K562 (cell line): ENCODE measurements at regions not wholly inside any gene's neighbourhood (a gene's known extent, or its start where the extent isn't known, plus 50 kb on each side); places are given as distances from the start of the nearest gene placed in this dataset.

Experiments used
- ATAC-seq: fragments of 200-7000 bp; cut with Tn5 transposase; 3 replicates; pipeline ENCODE4 v1.9.1; 2020; ENCODE audit warnings: moderate library complexity
- BruUV-seq: library from RNA; stranded (reverse); fragments of 400-500 nt; replicated peaks from 2 replicates; lab custom pipeline; 2021; lab: Mats Ljungman, UMichigan
- CTCF ChIA-PET: fragments of 300-600 bp; formaldehyde crosslinking; extraction: SDS; loops from one replicate; lab custom pipeline; 2021; ENCODE audit warnings: low intra/inter-chr PET ratio; lab: Yijun Ruan, JAX
- POLR2A ChIA-PET: fragments of 300-600, 350-650 bp; sonication (Branson Sonifier 250); formaldehyde crosslinking; extraction: SDS; loops from one replicate; lab custom pipeline; 2021; ENCODE audit warnings: antibody characterized with exemption, inconsistent platforms; lab: Yijun Ruan, JAX
- DNase-seq, 4 experiments: peaks; one replicate each; pipeline versions ENCODE4 v3.0.0 to v3.0.0-alpha.2; 2011 to 2018; ENCODE audit warnings: low spot score in 3 of 4, mixed read lengths in 3 of 4; ENCODE audit errors: extremely low read depth in 1 of 4
- FAIRE-seq: peaks from 2 replicates; lab custom pipeline; 2011; peaks lifted over from hg19 to GRCh38; lab: Jason Lieb, UNC
- H2AFZ ChIP-seq: 2 replicates; pipeline ENCODE4 v1.6.0; 2011; ENCODE audit warnings: low read depth, low read length, control low read depth, inconsistent platforms
- H3K27ac ChIP-seq: fragments of 200-600 bp; 3 replicates; pipeline ENCODE4 v1.8.0; 2011; ENCODE audit warnings: low read depth, mild to moderate bottlenecking, control low read depth, inconsistent platforms, low read length, moderate library complexity, mixed read lengths; ENCODE audit errors: extremely low read depth
- H3K27me3 ChIP-seq, 2 experiments: fragments of 300-600 bp in 1 of 2; 2 replicates in 1 of 2; 3 replicates in 1 of 2; pipeline versions ENCODE4 v1.6.0 to v1.8.0; 2011; ENCODE audit warnings: inconsistent platforms in 2 of 2, low read length in 2 of 2, mild to moderate bottlenecking in 1 of 2, mixed read lengths in 1 of 2, moderate library complexity in 1 of 2; ENCODE audit not compliant: control insufficient read depth in 2 of 2, insufficient read depth in 2 of 2
- H3K36me3 ChIP-seq: fragments of 300-600 bp; 3 replicates; pipeline ENCODE4 v1.8.0; 2011; ENCODE audit warnings: mild to moderate bottlenecking, low read length, inconsistent platforms; ENCODE audit not compliant: control insufficient read depth, insufficient read depth
- H3K4me1 ChIP-seq, 2 experiments: fragments of 200-600 bp in 1 of 2; replicated peaks in 1 of 2; 2 replicates in 1 of 2; 3 replicates in 1 of 2; pipeline versions ENCODE4 v1.5.1 to v1.8.0; 2011; ENCODE audit warnings: inconsistent platforms in 2 of 2, low read length in 2 of 2, mild to moderate bottlenecking in 1 of 2, mixed read lengths in 1 of 2, moderate library complexity in 1 of 2; ENCODE audit not compliant: control insufficient read depth in 2 of 2, insufficient read depth in 2 of 2
- H3K4me2 ChIP-seq: 2 replicates; pipeline ENCODE4 v1.6.1; 2011; ENCODE audit warnings: low read length, control low read depth, inconsistent platforms, mixed read lengths; ENCODE audit not compliant: insufficient read depth
- H3K4me3 ChIP-seq: fragments of 200-600 bp; sonication (generic), shearing (Covaris generic); 2 replicates; pipeline ENCODE4 v1.5.1; 2016; ENCODE audit warnings: control low read depth, inconsistent platforms
- H3K79me2 ChIP-seq: fragments of 200-600 bp; 3 replicates; pipeline ENCODE4 v1.8.0; 2011; ENCODE audit warnings: low read length, inconsistent platforms; ENCODE audit not compliant: control insufficient read depth, insufficient read depth
- H3K9ac ChIP-seq, 2 experiments: 2 replicates each; pipeline versions ENCODE4 v1.6.0 to v1.6.1; 2011; ENCODE audit warnings: low read depth in 2 of 2, low read length in 2 of 2, control low read depth in 1 of 2, inconsistent platforms in 1 of 2, mild to moderate bottlenecking in 1 of 2, mixed read lengths in 1 of 2; ENCODE audit not compliant: insufficient read depth in 1 of 2
- H3K9me1 ChIP-seq: one replicate; pipeline ENCODE4 v1.6.0; 2011; ENCODE audit warnings: inconsistent platforms, mild to moderate bottlenecking, low read length, moderate library complexity; ENCODE audit not compliant: control insufficient read depth, insufficient read depth
- H3K9me3 ChIP-seq: replicated peaks from 2 replicates; pipeline ENCODE4 v1.5.1; 2011; ENCODE audit warnings: low read depth, low read length, inconsistent platforms; ENCODE audit not compliant: control insufficient read depth, insufficient read depth
- H4K20me1 ChIP-seq: replicated peaks from 2 replicates; pipeline ENCODE4 v1.6.1; 2011; ENCODE audit warnings: low read length, inconsistent platforms, mixed read lengths; ENCODE audit not compliant: control insufficient read depth, insufficient read depth
- BCLAF1 ChIP-seq, 2 experiments: fragments of 450-650 bp in 1 of 2; IDR thresholded peaks; 2 replicates each; pipeline ENCODE4 v1.6.1; 2011 to 2017; ENCODE audit warnings: low read depth in 2 of 2, antibody characterized with exemption in 1 of 2, borderline replicate concordance in 1 of 2, low read length in 1 of 2, mild to moderate bottlenecking in 1 of 2, mixed read lengths in 1 of 2; ENCODE audit not compliant: control insufficient read depth in 1 of 2
- EP400 ChIP-seq: fragments of 450-650 bp; IDR thresholded peaks from 2 replicates; pipeline ENCODE4 v1.6.1; 2017; ENCODE audit warnings: antibody characterized with exemption, mild to moderate bottlenecking, moderate library complexity
- ETS2 ChIP-seq: IDR thresholded peaks from 2 replicates; pipeline ENCODE4 v1.6.1; 2016; ENCODE audit warnings: borderline replicate concordance, missing genetic modification characterization, mild to moderate bottlenecking, moderate library complexity, missing compliant biosample characterization; ENCODE audit not compliant: poor library complexity, severe bottlenecking
- ETV6 ChIP-seq, 3 experiments: fragments of 150-350 bp in 1 of 3; sonication (generic) in 1 of 3; formaldehyde crosslinking in 1 of 3; IDR thresholded peaks; 2 replicates each; pipeline versions ENCODE4 v1.6.1 to v1.8.0; 2014 to 2022; ENCODE audit warnings: borderline replicate concordance in 2 of 3, low read depth in 2 of 3, antibody characterized with exemption in 1 of 3, low read length in 1 of 3, mild to moderate bottlenecking in 1 of 3, missing genetic modification reagents in 1 of 3
- EWSR1 ChIP-seq: fragments of 450-650 bp; IDR thresholded peaks from 2 replicates; pipeline ENCODE4 v1.6.1; 2018; ENCODE audit warnings: borderline replicate concordance, mild to moderate bottlenecking, low read depth, moderate library complexity; ENCODE audit not compliant: partially characterized antibody
- GTF2E2 ChIP-seq: fragments of 200-800 bp; sonication (Bioruptor generic); IDR thresholded peaks from 2 replicates; pipeline ENCODE4 v1.6.1; 2016; ENCODE audit warnings: missing genetic modification characterization, missing compliant biosample characterization
- KLF13 ChIP-seq: fragments of 450-650 bp; IDR thresholded peaks from 2 replicates; pipeline ENCODE4 v1.6.1; 2016; ENCODE audit warnings: missing genetic modification characterization, low read depth, mild to moderate bottlenecking, missing compliant biosample characterization, moderate library complexity, borderline replicate concordance
- MIER1 ChIP-seq: fragments of 450-650 bp; IDR thresholded peaks from 2 replicates; pipeline ENCODE4 v1.6.1; 2016; ENCODE audit warnings: antibody characterized with exemption, mild to moderate bottlenecking, low read depth
- NEUROD1 ChIP-seq: fragments of 150-350 bp; IDR thresholded peaks from 2 replicates; pipeline ENCODE4 v1.6.1; 2014; ENCODE audit warnings: borderline replicate concordance, low read length, low read depth; ENCODE audit not compliant: partially characterized antibody
- ZFX ChIP-seq: sonication (generic); formaldehyde crosslinking; IDR thresholded peaks from 2 replicates; pipeline ENCODE4 v1.8.0; 2022; ENCODE audit warnings: mild to moderate bottlenecking, missing genetic modification reagents, moderate library complexity
- ZNF253 ChIP-seq: fragments of 250-450 bp; sonication (Bioruptor Pico); conservative IDR thresholded peaks from 2 replicates; pipeline ENCODE4 v1.6.1; 2021; ENCODE audit warnings: mild to moderate bottlenecking
- WGBS: fragments of 100-300 bp; shearing (Covaris generic); methylation state at CpG from one replicate; pipeline ENCODE4 v1.1.6; 2016; ENCODE audit warnings: low coverage, mixed read lengths; ENCODE audit not compliant: insufficient coverage; ENCODE audit errors: missing lambda C conversion rate; 5-methylcytosine and 5-hydroxymethylcytosine counted together
- in situ Hi-C: fragments of 300-500 bp; cut with MboI; formaldehyde crosslinking; loops from 4 replicates; pipeline ENCODE4 v1.15.0; 2018; ENCODE audit warnings: inconsistent platforms, mixed read lengths
- intact Hi-C: fragments of 100-400 bp; cut with micrococcal nuclease; formaldehyde crosslinking; loops from 2 replicates; pipeline ENCODE4 v1.14.2; 2022
- TF ChIP-seq, protein P1 (sequence below), 2 experiments: fragments of 450-650 bp; IDR thresholded peaks; 2 replicates each; pipeline ENCODE4 v1.6.1; 2016

DNA sequence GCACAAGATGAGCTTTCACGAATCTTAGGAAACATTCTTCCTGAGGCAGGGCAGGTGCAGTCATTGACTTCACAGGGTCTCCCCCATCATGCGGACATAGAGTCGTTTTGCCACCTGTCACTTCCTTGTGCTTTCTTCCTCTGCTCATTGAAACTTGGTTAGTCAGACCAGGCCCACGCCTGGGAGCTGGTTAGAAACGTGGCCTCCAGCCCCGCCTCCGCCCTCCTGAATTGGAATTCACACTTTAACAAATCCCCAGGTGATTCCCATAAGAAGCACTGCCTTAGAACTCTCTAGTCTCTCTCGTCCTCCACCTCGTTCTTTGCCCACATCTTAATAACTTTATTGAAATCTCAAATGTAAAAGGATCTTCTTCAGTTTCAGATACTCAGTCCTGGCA is 265.5 kb upstream of the FZD8 start:
- in situ Hi-C loops = no loop called here
- BruUV-seq = no TSS peak
- H4K20me1 ChIP-seq = no peaks in the 10 kb centered on the region
- no peak for ATAC-seq
- H3K27ac ChIP-seq = no peak overlapping the region
- H3K4me1 ChIP-seq = no peaks in the 10 kb centered on the region
- no peaks in the 10 kb centered on the region for H3K79me2 ChIP-seq
- H3K36me3 ChIP-seq = no peaks in the 10 kb centered on the region
- no peaks in the 10 kb centered on the region for H3K9me1 ChIP-seq
- H3K9ac ChIP-seq = no peak overlapping the region
- no peak for FAIRE-seq
- no peak overlapping the region for H2AFZ ChIP-seq
- no peak overlapping the region for H3K4me2 ChIP-seq
- no peaks in the 10 kb centered on the region for H3K27me3 ChIP-seq
- H3K9me3 ChIP-seq = no peaks in the 10 kb centered on the region
- intact Hi-C loops = no loop called here
- ChIA-PET POLR2A (interaction anchor here (0.9 kb wide), 1 partner anchor 9 kb away, joined by 3 read pairs; no protein-coding TSS in a partner anchor), CTCF (no interaction called here)
- WGBS = 1% methylated on average over 9 of the region's 9 CpGs
- no peak for DNase-seq
- H3K4me3 ChIP-seq = no peak overlapping the region
- TF ChIP-seq, protein P1, sequence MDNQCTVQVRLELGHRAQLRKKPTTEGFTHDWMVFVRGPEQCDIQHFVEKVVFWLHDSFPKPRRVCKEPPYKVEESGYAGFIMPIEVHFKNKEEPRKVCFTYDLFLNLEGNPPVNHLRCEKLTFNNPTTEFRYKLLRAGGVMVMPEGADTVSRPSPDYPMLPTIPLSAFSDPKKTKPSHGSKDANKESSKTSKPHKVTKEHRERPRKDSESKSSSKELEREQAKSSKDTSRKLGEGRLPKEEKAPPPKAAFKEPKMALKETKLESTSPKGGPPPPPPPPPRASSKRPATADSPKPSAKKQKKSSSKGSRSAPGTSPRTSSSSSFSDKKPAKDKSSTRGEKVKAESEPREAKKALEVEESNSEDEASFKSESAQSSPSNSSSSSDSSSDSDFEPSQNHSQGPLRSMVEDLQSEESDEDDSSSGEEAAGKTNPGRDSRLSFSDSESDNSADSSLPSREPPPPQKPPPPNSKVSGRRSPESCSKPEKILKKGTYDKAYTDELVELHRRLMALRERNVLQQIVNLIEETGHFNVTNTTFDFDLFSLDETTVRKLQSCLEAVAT (IDR thresholded peaks at IDR 0.05) = no peak
- TF ChIP-seq EWSR1 (no peak), KLF13 (tag) (no peak), GTF2E2 (tag) (no peak), ZNF253 (no peak), EP400 (no peak), NEUROD1 (no peak), MIER1 (no peak), ETS2 (no peak), ETV6 (IDR thresholded peaks at IDR 0.05; ENCODE audit: borderline replicate concordance in 1 of 2, low read depth in 2 of 2, low read length in 1 of 2) (no peak), ETV6 (CRISPR knock-in tag; IDR thresholded peaks at IDR 0.05; ENCODE audit: borderline replicate concordance) (no peak), BCLAF1 (IDR thresholded peaks at IDR 0.05; ENCODE audit: borderline replicate concordance in 1 of 2, control insufficient read depth in 1 of 2, low read depth in 2 of 2, low read length in 1 of 2) (no peak), ZFX (CRISPR knock-in tag) (no peak)
